GM12878 (cell line): ENCODE measurements at regions not wholly inside any gene's neighbourhood (a gene's known extent, or its start where the extent isn't known, plus 50 kb on each side); places are given as distances from the start of the nearest gene placed in this dataset.

Experiments used
- ATAC-seq: fragments of 200-7000 bp; cut with Tn5 transposase; 3 replicates; pipeline ENCODE4 v1.9.1; 2020; ENCODE audit warnings: mild to moderate bottlenecking, moderate library complexity
- BruUV-seq: library from RNA; stranded (reverse); fragments of 400-500 nt; replicated peaks from 2 replicates; lab custom pipeline; 2021; lab: Mats Ljungman, UMichigan
- CTCF ChIA-PET: fragments of 300-600 bp; sonication (Branson Sonifier 250); formaldehyde crosslinking; extraction: SDS; loops from one replicate; lab custom pipeline; 2021; ENCODE audit warnings: inconsistent platforms; lab: Yijun Ruan, JAX
- POLR2A ChIA-PET: fragments of 350-600 bp; formaldehyde crosslinking; extraction: SDS; loops from one replicate; lab custom pipeline; 2021; ENCODE audit warnings: inconsistent platforms; lab: Charles Lee
- RAD21 ChIA-PET: fragments of 300-600 bp; sonication (Branson Sonifier 250); formaldehyde crosslinking; loops from one replicate; lab custom pipeline; 2023; ENCODE audit warnings: antibody characterized with exemption; ENCODE audit not compliant: unreplicated experiment; lab: Charles Lee
- SMC1A ChIA-PET: fragments of 300-600 bp; sonication (Branson Sonifier 250); formaldehyde crosslinking; loops from one replicate; lab custom pipeline; 2023; ENCODE audit not compliant: unreplicated experiment, uncharacterized antibody; lab: Charles Lee
- DNase-seq: peaks from one replicate; pipeline ENCODE4 v3.0.0-alpha.2; 2011; ENCODE audit warnings: low read depth, low spot score
- FAIRE-seq: peaks from 3 replicates; lab custom pipeline; 2011; peaks lifted over from hg19 to GRCh38; lab: Jason Lieb, UNC
- H2AFZ ChIP-seq: 2 replicates; pipeline ENCODE4 v1.6.0; 2011; ENCODE audit warnings: low read depth, low read length, control low read depth; ENCODE audit not compliant: control insufficient read depth
- H3K27ac ChIP-seq: 2 replicates; pipeline ENCODE4 v1.5.1; 2011; ENCODE audit warnings: control low read depth; ENCODE audit not compliant: control insufficient read depth, insufficient read depth
- H3K27me3 ChIP-seq, 2 experiments: replicated peaks in 1 of 2; 2 replicates each; pipeline versions ENCODE4 v1.6.0 to v1.6.1; 2011; ENCODE audit warnings: low read length in 1 of 2; ENCODE audit not compliant: control insufficient read depth in 2 of 2, insufficient read depth in 2 of 2
- H3K36me3 ChIP-seq, 2 experiments: 2 replicates each; pipeline ENCODE4 v1.5.1; 2011; ENCODE audit warnings: low read length in 1 of 2; ENCODE audit not compliant: control insufficient read depth in 2 of 2, insufficient read depth in 2 of 2
- H3K4me1 ChIP-seq: 2 replicates; pipeline ENCODE4 v1.6.1; 2011; ENCODE audit warnings: mild to moderate bottlenecking, low read length, moderate library complexity, mixed read lengths; ENCODE audit not compliant: control insufficient read depth, insufficient read depth
- H3K4me2 ChIP-seq: 2 replicates; pipeline ENCODE4 v1.6.0; 2011; ENCODE audit warnings: control low read depth; ENCODE audit not compliant: control insufficient read depth, insufficient read depth
- H3K4me3 ChIP-seq: fragments of 200-600 bp; sonication (generic); 2 replicates; pipeline ENCODE4 v1.5.1; 2016
- H3K79me2 ChIP-seq: 2 replicates; pipeline ENCODE4 v1.6.0; 2011; ENCODE audit warnings: low read length; ENCODE audit not compliant: control insufficient read depth, insufficient read depth
- H3K9ac ChIP-seq: 2 replicates; pipeline ENCODE4 v1.8.0; 2011; ENCODE audit warnings: low read length, control low read depth, mixed read lengths; ENCODE audit not compliant: control insufficient read depth, insufficient read depth
- H3K9me3 ChIP-seq: replicated peaks from 3 replicates; pipeline ENCODE4 v1.5.1; 2011; ENCODE audit warnings: mild to moderate bottlenecking, low read length; ENCODE audit not compliant: control insufficient read depth, insufficient read depth
- H4K20me1 ChIP-seq: 2 replicates; pipeline ENCODE4 v1.6.0; 2011; ENCODE audit not compliant: control insufficient read depth, insufficient read depth
- EZH2 ChIP-seq: IDR thresholded peaks from 2 replicates; pipeline ENCODE4 v1.6.1; 2012; ENCODE audit warnings: low read depth, mild to moderate bottlenecking, control low read depth, inconsistent platforms, low read length, borderline replicate concordance; ENCODE audit not compliant: control insufficient read depth
- GATAD2B ChIP-seq: fragments of 450-650 bp; conservative IDR thresholded peaks from 2 replicates; pipeline ENCODE4 v1.6.1; 2017; ENCODE audit warnings: low read depth, mild to moderate bottlenecking, moderate library complexity
- HDGF ChIP-seq: fragments of 450-650 bp; IDR thresholded peaks from 2 replicates; pipeline ENCODE4 v1.6.1; 2016; ENCODE audit warnings: antibody characterized with exemption
- IRF3 ChIP-seq: fragments of 450-650 bp; IDR thresholded peaks from 2 replicates; pipeline ENCODE4 v1.6.1; 2014; ENCODE audit warnings: mild to moderate bottlenecking
- JUND ChIP-seq: IDR thresholded peaks from 2 replicates; pipeline ENCODE4 v1.6.1; 2012; ENCODE audit warnings: low read depth, mild to moderate bottlenecking, low read length, improper control_type of control experiment, moderate library complexity
- KAT2A ChIP-seq: conservative IDR thresholded peaks from 2 replicates; pipeline ENCODE4 v1.6.1; 2011; ENCODE audit warnings: low read depth, low read length; ENCODE audit not compliant: control insufficient read depth
- MTA3 ChIP-seq: IDR thresholded peaks from 2 replicates; pipeline ENCODE4 v1.6.1; 2012; ENCODE audit warnings: low read length, inconsistent platforms, borderline replicate concordance
- NFYB ChIP-seq: IDR thresholded peaks from 2 replicates; pipeline ENCODE4 v1.6.1; 2011; ENCODE audit warnings: low read depth, mild to moderate bottlenecking, low read length, improper control_type of control experiment, moderate library complexity; ENCODE audit not compliant: insufficient read depth
- SP1 ChIP-seq: IDR thresholded peaks from one replicate; pipeline ENCODE4 v1.6.1; 2011; ENCODE audit warnings: low read depth, low read length
- STAT1 ChIP-seq: fragments of 450-650 bp; conservative IDR thresholded peaks from 2 replicates; pipeline ENCODE4 v1.6.1; 2014; ENCODE audit warnings: antibody characterized with exemption, mild to moderate bottlenecking
- TARDBP ChIP-seq: IDR thresholded peaks from 2 replicates; pipeline ENCODE4 v1.6.1; 2016; ENCODE audit warnings: borderline replicate concordance
- USF1 ChIP-seq: IDR thresholded peaks from 2 replicates; pipeline ENCODE4 v1.6.1; 2011; ENCODE audit warnings: borderline replicate concordance, low read depth, mild to moderate bottlenecking, moderate library complexity, mixed read lengths, low read length; ENCODE audit not compliant: insufficient read depth; ENCODE audit errors: extremely low read length
- ZSCAN29 ChIP-seq: fragments of 450-650 bp; IDR thresholded peaks from 2 replicates; pipeline ENCODE4 v1.6.1; 2017; ENCODE audit warnings: mild to moderate bottlenecking, moderate library complexity
- WGBS: methylation state at CpG from one replicate; pipeline ENCODE4 v1.1.6; 2016; ENCODE audit warnings: low lambda C conversion rate; ENCODE audit not compliant: insufficient replicate concordance, insufficient coverage; ENCODE audit errors: missing lambda C conversion rate; 5-methylcytosine and 5-hydroxymethylcytosine counted together
- in situ Hi-C: fragments of 300-500 bp; cut with MboI; formaldehyde crosslinking; loops from 9 replicates; pipeline ENCODE4 v1.14.3; 2018; ENCODE audit warnings: mixed read lengths
- intact Hi-C: fragments of 100-400 bp; cut with micrococcal nuclease; formaldehyde crosslinking; loops from one replicate; pipeline ENCODE4 v1.14.2; 2022; ENCODE audit not compliant: unreplicated experiment
- TF ChIP-seq, protein P1 (sequence below): fragments of 450-650 bp; formaldehyde crosslinking; IDR thresholded peaks from 2 replicates; pipeline ENCODE4 v1.4.0; 2022; ENCODE audit warnings: mild to moderate bottlenecking, moderate library complexity
- TF ChIP-seq, protein P2 (sequence below): IDR thresholded peaks from 2 replicates; pipeline ENCODE4 v1.6.1; 2012; ENCODE audit warnings: low read depth, low read length, improper control_type of control experiment
- TF ChIP-seq, protein P3 (sequence below): IDR thresholded peaks from 2 replicates; pipeline ENCODE4 v1.6.1; 2012; ENCODE audit warnings: mild to moderate bottlenecking, low read depth, low read length

- Histone ChIP-seq H3K9me3 (no peaks in the 10 kb centered on the region), H4K20me1 (no peaks in the 10 kb centered on the region), H3K4me2 (no peak overlapping the region), H3K4me1 (no peaks in the 10 kb centered on the region), H3K79me2 (no peaks in the 10 kb centered on the region), H3K36me3 (no peaks in the 10 kb centered on the region), H2AFZ (no peak overlapping the region), H3K4me3 (no peak overlapping the region), H3K9ac (no peak overlapping the region), H3K27me3 (no peaks in the 10 kb centered on the region), H3K27ac (no peak overlapping the region)
- no TSS peak for BruUV-seq
- 33% methylated on average over 2 of the region's 2 CpGs for WGBS
- CTCF ChIA-PET: no interaction called here
- FAIRE-seq: no peak
- intact Hi-C loops (no loop called here), in situ Hi-C loops (no loop called here)
- DNase-seq: no peak
- SMC1A ChIA-PET: no interaction called here
- RAD21 ChIA-PET: no interaction called here
- ATAC-seq: no peak
- POLR2A ChIA-PET: no interaction called here
- TF ChIP-seq JUND (no peak), NFYB (no peak), TARDBP (no peak), ZSCAN29 (no peak), KAT2A (no peak), USF1 (no peak), STAT1 (no peak), GATAD2B (no peak), SP1 (no peak), IRF3 (no peak), HDGF (no peak), MTA3 (no peak), EZH2 (no peak)
- TF ChIP-seq, protein P1, sequence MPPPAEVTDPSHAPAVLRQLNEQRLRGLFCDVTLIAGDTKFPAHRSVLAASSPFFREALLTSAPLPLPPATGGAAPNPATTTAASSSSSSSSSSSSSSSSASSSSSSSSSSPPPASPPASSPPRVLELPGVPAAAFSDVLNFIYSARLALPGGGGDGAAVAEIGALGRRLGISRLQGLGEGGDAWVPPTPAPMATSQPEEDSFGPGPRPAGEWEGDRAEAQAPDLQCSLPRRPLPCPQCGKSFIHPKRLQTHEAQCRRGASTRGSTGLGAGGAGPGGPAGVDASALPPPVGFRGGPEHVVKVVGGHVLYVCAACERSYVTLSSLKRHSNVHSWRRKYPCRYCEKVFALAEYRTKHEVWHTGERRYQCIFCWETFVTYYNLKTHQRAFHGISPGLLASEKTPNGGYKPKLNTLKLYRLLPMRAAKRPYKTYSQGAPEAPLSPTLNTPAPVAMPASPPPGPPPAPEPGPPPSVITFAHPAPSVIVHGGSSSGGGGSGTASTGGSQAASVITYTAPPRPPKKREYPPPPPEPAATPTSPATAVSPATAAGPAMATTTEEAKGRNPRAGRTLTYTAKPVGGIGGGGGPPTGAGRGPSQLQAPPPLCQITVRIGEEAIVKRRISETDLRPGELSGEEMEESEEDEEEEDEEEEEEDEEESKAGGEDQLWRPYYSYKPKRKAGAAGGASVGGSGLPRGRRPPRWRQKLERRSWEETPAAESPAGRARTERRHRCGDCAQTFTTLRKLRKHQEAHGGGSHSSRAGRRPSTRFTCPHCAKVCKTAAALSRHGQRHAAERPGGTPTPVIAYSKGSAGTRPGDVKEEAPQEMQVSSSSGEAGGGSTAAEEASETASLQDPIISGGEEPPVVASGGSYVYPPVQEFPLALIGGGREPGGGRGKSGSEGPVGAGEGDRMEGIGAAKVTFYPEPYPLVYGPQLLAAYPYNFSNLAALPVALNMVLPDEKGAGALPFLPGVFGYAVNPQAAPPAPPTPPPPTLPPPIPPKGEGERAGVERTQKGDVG (CRISPR knock-in tag): no peak
- TF ChIP-seq, protein P2, sequence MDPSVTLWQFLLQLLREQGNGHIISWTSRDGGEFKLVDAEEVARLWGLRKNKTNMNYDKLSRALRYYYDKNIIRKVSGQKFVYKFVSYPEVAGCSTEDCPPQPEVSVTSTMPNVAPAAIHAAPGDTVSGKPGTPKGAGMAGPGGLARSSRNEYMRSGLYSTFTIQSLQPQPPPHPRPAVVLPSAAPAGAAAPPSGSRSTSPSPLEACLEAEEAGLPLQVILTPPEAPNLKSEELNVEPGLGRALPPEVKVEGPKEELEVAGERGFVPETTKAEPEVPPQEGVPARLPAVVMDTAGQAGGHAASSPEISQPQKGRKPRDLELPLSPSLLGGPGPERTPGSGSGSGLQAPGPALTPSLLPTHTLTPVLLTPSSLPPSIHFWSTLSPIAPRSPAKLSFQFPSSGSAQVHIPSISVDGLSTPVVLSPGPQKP: no peak
- TF ChIP-seq, protein P3, sequence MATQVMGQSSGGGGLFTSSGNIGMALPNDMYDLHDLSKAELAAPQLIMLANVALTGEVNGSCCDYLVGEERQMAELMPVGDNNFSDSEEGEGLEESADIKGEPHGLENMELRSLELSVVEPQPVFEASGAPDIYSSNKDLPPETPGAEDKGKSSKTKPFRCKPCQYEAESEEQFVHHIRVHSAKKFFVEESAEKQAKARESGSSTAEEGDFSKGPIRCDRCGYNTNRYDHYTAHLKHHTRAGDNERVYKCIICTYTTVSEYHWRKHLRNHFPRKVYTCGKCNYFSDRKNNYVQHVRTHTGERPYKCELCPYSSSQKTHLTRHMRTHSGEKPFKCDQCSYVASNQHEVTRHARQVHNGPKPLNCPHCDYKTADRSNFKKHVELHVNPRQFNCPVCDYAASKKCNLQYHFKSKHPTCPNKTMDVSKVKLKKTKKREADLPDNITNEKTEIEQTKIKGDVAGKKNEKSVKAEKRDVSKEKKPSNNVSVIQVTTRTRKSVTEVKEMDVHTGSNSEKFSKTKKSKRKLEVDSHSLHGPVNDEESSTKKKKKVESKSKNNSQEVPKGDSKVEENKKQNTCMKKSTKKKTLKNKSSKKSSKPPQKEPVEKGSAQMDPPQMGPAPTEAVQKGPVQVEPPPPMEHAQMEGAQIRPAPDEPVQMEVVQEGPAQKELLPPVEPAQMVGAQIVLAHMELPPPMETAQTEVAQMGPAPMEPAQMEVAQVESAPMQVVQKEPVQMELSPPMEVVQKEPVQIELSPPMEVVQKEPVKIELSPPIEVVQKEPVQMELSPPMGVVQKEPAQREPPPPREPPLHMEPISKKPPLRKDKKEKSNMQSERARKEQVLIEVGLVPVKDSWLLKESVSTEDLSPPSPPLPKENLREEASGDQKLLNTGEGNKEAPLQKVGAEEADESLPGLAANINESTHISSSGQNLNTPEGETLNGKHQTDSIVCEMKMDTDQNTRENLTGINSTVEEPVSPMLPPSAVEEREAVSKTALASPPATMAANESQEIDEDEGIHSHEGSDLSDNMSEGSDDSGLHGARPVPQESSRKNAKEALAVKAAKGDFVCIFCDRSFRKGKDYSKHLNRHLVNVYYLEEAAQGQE: no peak
Observed at GRCh38 chr21:16102113-16102512, 372.3 kb downstream of the USP25 start.
